IPS-20b (cell line): ENCODE measurements at regions not wholly inside any gene's neighbourhood (a gene's known extent, or its start where the extent isn't known, plus 50 kb on each side); places are given as distances from the start of the nearest gene placed in this dataset.

Experiments used
- H3K27ac ChIP-seq: one replicate; pipeline ENCODE4 v1.5.1; 2013; ENCODE audit warnings: low read length
- H3K27me3 ChIP-seq: 2 replicates; pipeline ENCODE4 v1.6.1; 2013; ENCODE audit warnings: mild to moderate bottlenecking, low read length, inconsistent platforms; ENCODE audit not compliant: insufficient read depth
- H3K36me3 ChIP-seq: 2 replicates; pipeline ENCODE4 v1.6.1; 2013; ENCODE audit warnings: low read depth, mild to moderate bottlenecking, inconsistent platforms, low read length, moderate library complexity; ENCODE audit not compliant: insufficient read depth
- H3K4me1 ChIP-seq: 2 replicates; pipeline ENCODE4 v1.6.1; 2013; ENCODE audit warnings: mild to moderate bottlenecking, control low read depth, inconsistent platforms, low read length, moderate library complexity; ENCODE audit not compliant: insufficient read depth
- H3K4me3 ChIP-seq: 2 replicates; pipeline ENCODE4 v1.5.1; 2013; ENCODE audit warnings: mild to moderate bottlenecking, low read length, inconsistent platforms
- H3K9ac ChIP-seq: 2 replicates; pipeline ENCODE4 v1.6.1; 2013; ENCODE audit warnings: low read depth, mild to moderate bottlenecking, inconsistent platforms, low read length, moderate library complexity
- H3K9me3 ChIP-seq: 2 replicates; pipeline ENCODE4 v1.6.1; 2013; ENCODE audit warnings: mild to moderate bottlenecking, low read depth, low read length, inconsistent platforms; ENCODE audit not compliant: insufficient read depth

DNA sequence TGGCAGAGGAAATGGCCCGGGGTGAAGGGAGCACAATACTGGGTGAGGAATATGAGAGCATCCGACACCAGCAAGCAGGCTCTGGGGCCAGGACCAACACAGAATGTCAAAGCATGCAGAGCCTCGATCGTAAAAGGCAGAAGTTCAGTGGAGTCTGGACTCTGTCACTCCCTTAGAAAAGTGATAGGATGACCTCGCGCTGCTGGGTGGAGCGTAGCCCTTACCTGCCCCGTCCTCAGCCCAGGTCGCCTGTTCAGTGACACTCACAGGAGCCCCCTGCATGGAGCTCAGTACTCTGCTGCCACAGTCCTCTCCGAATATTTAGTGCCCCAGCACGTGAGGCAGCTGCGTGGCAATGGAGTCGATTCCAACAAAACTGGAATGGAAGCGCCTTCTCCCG lies 236.7 kb upstream of the MYT1L start:
- no peaks in the 10 kb centered on the region for H3K36me3 ChIP-seq
- no peak overlapping the region for H3K4me3 ChIP-seq
- no peaks in the 10 kb centered on the region for H3K27me3 ChIP-seq
- H3K9me3 ChIP-seq = no peaks in the 10 kb centered on the region
- peaks cover 3% of the 10 kb centered on the region; the same call in 1 of the 2 replicates for H3K4me1 ChIP-seq
- H3K9ac ChIP-seq = no peak overlapping the region
- no peak overlapping the region for H3K27ac ChIP-seq

GRCh38 chr2:2566396-2567323 lies 235.6 kb upstream of the MYT1L start:
- Histone ChIP-seq H3K4me3 (no peak overlapping the region), H3K9me3 (no peaks in the 10 kb centered on the region), H3K9ac (no peak overlapping the region), H3K27me3 (no peaks in the 10 kb centered on the region), H3K27ac (no peak overlapping the region), H3K4me1 (peaks cover 3% of the 10 kb centered on the region; the same call in 1 of the 2 replicates), H3K36me3 (no peaks in the 10 kb centered on the region)

DNA sequence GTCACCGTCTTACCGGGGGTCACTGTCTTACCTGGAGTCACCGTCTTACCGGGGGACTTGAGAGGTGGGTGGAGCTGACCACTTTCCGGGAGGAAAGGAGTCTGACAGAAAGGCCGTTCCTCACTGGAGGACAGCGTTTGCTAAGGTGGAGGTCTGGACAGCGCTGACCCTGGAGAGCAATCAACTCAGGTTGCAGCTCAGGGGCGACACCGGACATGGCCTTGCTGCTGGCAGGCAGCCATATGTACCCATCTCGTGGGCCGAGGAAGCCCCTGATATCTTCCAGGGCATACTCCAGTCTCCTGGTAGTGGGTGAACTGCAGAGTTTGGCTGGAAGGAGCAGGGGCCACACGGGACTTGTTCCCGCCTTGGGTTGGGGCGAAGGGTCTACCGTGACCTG lies 234.6 kb upstream of the MYT1L start:
- H3K9ac ChIP-seq = no peak overlapping the region
- H3K36me3 ChIP-seq = no peaks in the 10 kb centered on the region
- H3K4me3 ChIP-seq = no peak overlapping the region
- H3K27ac ChIP-seq = no peak overlapping the region
- H3K27me3 ChIP-seq = no peaks in the 10 kb centered on the region
- no peaks in the 10 kb centered on the region for H3K9me3 ChIP-seq
- H3K4me1 ChIP-seq = peaks cover 3% of the 10 kb centered on the region; the same call in 1 of the 2 replicates

DNA sequence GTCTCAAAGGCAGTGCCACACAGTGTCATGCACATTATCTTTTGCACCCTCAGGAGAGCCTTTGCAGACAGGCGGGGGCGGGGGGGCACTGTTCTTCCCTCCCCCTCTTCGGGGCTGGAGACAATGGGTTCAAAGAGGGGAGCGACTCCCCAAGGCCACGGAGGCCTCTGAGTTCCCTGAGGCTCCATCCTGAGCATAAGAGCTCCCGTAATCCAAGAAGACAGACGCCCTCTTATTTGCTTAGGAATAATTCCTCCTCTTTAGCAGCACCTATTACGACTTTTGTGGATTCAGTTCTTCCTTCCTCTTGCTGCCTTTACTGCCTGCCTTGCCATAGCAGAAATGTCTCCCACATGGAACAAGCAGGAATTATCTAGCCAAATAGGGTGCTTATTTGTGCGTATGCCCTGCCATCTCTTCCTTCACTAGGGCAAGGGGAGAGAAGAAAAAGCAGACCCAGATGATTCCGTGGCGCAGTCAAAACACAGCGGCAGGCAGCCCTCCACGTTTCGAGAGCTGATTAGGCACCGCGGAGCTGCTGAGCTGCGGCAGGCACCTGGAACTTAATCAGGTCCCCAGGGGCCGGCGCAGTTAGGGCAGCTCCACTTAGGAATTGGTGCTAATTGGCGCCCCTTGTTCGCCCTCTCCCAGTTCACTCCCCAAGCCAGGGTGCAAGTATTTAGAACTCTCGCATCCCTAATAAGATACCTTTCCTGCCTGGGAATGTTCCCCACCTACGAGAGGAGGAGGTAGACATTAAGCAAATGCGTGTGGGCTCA lies 233.4 kb upstream of the MYT1L start:
- Histone ChIP-seq H3K9ac (no peak overlapping the region), H3K4me1 (peaks cover 3% of the 10 kb centered on the region; the same call in 1 of the 2 replicates), H3K36me3 (no peaks in the 10 kb centered on the region), H3K27ac (no peak overlapping the region), H3K27me3 (no peaks in the 10 kb centered on the region), H3K4me3 (no peak overlapping the region), H3K9me3 (no peaks in the 10 kb centered on the region)

GRCh38 chr2:2563309-2563860 lies 232.3 kb upstream of the MYT1L start:
- no peaks in the 10 kb centered on the region for H3K27me3 ChIP-seq
- H3K4me3 ChIP-seq = no peak overlapping the region
- H3K9ac ChIP-seq = no peak overlapping the region
- no peaks in the 10 kb centered on the region for H3K9me3 ChIP-seq
- H3K4me1 ChIP-seq = peaks cover 3% of the 10 kb centered on the region; the same call in 1 of the 2 replicates
- no peaks in the 10 kb centered on the region for H3K36me3 ChIP-seq
- H3K27ac ChIP-seq = no peak overlapping the region

GRCh38 chr2:2562867-2563266 lies 231.8 kb upstream of the MYT1L start:
- no peaks in the 10 kb centered on the region for H3K27me3 ChIP-seq
- H3K9me3 ChIP-seq = no peaks in the 10 kb centered on the region
- H3K4me3 ChIP-seq = no peak overlapping the region
- no peaks in the 10 kb centered on the region for H3K36me3 ChIP-seq
- H3K9ac ChIP-seq = no peak overlapping the region
- H3K4me1 ChIP-seq = peaks cover 3% of the 10 kb centered on the region; the same call in 1 of the 2 replicates
- no peak overlapping the region for H3K27ac ChIP-seq

GRCh38 chr2:2561346-2562095 lies 230.4 kb upstream of the MYT1L start:
- Histone ChIP-seq H3K27me3 (no peaks in the 10 kb centered on the region), H3K36me3 (no peaks in the 10 kb centered on the region), H3K27ac (no peak overlapping the region)

DNA sequence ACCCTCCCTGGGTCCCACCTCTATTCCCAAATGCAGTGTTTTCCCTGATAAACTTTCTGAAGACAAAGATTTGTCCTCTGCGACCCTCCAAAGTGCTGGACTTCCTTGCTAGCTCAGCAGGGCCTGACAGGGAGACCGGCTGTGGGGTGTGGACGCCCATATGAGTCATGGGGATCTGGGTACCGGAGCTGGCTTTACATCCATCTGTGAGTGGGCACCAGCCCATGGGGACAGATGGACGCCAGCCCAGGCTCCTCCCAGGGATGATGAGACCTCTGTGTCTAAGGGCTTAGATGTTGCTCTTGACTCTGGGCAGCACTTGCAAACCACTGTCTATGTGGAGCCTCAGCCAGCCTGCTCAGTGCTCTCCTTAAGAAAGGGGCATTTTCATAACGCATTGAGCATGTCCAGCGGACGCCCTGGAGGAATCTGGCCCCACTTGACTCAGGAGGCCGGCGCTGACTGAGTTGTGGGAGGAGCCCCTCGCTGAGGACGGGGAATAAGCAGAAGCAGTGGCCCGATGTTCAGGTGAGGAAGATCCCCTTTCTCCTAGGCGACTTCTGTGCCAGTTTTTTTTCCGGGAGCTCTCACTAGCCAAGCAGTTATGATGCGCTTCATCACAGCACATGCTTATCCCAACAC lies 229.4 kb upstream of the MYT1L start:
- Histone ChIP-seq H3K27me3 (no peaks in the 10 kb centered on the region), H3K9me3 (no peaks in the 10 kb centered on the region), H3K27ac (no peak overlapping the region)

More at GRCh38 chr2:2561346-2562095, 230.4 kb upstream of the MYT1L start:
- H3K9ac ChIP-seq = no peak overlapping the region
- H3K9me3 ChIP-seq = no peaks in the 10 kb centered on the region
- H3K4me1 ChIP-seq = peaks cover 3% of the 10 kb centered on the region; the same call in 1 of the 2 replicates
- H3K4me3 ChIP-seq = no peak overlapping the region

GRCh38 chr2:2558476-2558875 lies 227.4 kb upstream of the MYT1L start:
- H3K4me1 ChIP-seq = no peaks in the 10 kb centered on the region
- H3K9me3 ChIP-seq = peaks cover 6% of the 10 kb centered on the region
- no peak overlapping the region for H3K4me3 ChIP-seq
- H3K27me3 ChIP-seq = no peaks in the 10 kb centered on the region
- no peaks in the 10 kb centered on the region for H3K36me3 ChIP-seq
- no peak overlapping the region for H3K27ac ChIP-seq
- no peak overlapping the region for H3K9ac ChIP-seq

More for the DNA sequence above, 229.4 kb upstream of the MYT1L start:
- Histone ChIP-seq H3K9ac (no peak overlapping the region), H3K36me3 (no peaks in the 10 kb centered on the region), H3K4me1 (peaks cover 3% of the 10 kb centered on the region; the same call in 1 of the 2 replicates), H3K4me3 (no peak overlapping the region)

GRCh38 chr2:2557475-2557874 lies 226.4 kb upstream of the MYT1L start:
- H3K9ac ChIP-seq = no peak overlapping the region
- no peak overlapping the region for H3K4me3 ChIP-seq
- H3K9me3 ChIP-seq = peaks cover 16% of the 10 kb centered on the region
- no peaks in the 10 kb centered on the region for H3K36me3 ChIP-seq
- H3K27me3 ChIP-seq = no peaks in the 10 kb centered on the region
- H3K4me1 ChIP-seq = no peaks in the 10 kb centered on the region
- H3K27ac ChIP-seq = no peak overlapping the region

DNA sequence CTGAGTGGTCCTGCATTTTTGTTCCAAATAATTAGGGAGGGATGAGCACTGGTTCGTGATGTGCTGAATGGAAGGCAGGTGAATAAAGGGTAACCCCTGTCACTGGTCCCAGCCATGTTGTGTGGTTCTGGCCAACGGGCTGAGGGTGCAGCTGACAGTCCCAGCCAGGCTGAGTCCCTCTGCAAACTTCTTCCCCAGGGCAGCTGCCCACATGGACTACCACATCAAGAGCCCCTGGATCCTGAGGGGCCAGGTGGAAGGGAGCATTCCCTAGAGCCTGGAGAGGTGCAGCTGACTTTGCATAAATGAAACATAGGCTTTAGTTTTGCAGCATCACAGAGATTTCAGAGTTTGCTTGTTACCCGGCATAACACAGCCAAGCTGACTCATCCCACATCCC lies 219.8 kb upstream of the MYT1L start:
- Histone ChIP-seq H3K4me3 (no peak overlapping the region), H3K27ac (no peak overlapping the region), H3K27me3 (no peaks in the 10 kb centered on the region)

More for the DNA sequence above, 219.8 kb upstream of the MYT1L start:
- H3K9ac ChIP-seq = no peak overlapping the region
- no peaks in the 10 kb centered on the region for H3K36me3 ChIP-seq
- H3K4me1 ChIP-seq = no peaks in the 10 kb centered on the region
- H3K9me3 ChIP-seq = peaks cover 17% of the 10 kb centered on the region
